A673 (cell line): ENCODE measurements at regions not wholly inside any gene's neighbourhood (a gene's known extent, or its start where the extent isn't known, plus 50 kb on each side); places are given as distances from the start of the nearest gene placed in this dataset.

Experiments
- CTCF ChIP-seq: fragments of 300-800, 200-600 bp; sonication (generic); conservative IDR thresholded peaks from 2 replicates; pipeline ENCODE4 v1.5.1; 2017; ENCODE audit warnings: low read depth, mild to moderate bottlenecking, antibody characterized with exemption, low read length, moderate library complexity, mixed read lengths
- EZH2 ChIP-seq: fragments of 200-600 bp; sonication (generic); IDR thresholded peaks from 2 replicates; pipeline ENCODE4 v1.6.1; 2017; ENCODE audit warnings: borderline replicate concordance, low read depth, mild to moderate bottlenecking, mixed read lengths, antibody characterized with exemption, low read length; ENCODE audit not compliant: poor library complexity, severe bottlenecking

DNA sequence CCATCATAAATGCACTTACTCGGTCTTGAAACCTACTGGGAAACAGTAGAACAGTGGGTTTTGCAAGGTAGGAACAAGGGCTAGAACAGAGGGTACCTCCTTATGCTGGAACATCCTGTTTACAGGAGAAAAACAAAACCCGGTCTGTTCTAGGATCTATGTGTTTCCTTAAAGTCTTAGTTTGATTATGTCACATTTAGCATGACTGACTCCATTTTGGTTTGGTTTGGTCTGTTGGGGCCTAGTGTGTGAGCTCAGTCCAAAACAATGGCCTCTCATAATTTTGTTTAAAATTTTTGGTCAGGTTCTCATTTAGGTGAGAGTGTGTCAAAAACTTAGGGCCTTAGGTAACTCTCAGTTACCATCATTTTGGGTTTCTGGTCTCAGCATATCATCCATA lies 96.3 kb upstream of the TRIM24 start:
- TF ChIP-seq CTCF: no peak
- TF ChIP-seq EZH2: no peak
